ENCODE measurements at regions not wholly inside any gene's neighbourhood (a gene's known extent, or its start where the extent isn't known, plus 50 kb on each side); places are given as distances from the start of the nearest gene placed in this dataset.

DNA sequence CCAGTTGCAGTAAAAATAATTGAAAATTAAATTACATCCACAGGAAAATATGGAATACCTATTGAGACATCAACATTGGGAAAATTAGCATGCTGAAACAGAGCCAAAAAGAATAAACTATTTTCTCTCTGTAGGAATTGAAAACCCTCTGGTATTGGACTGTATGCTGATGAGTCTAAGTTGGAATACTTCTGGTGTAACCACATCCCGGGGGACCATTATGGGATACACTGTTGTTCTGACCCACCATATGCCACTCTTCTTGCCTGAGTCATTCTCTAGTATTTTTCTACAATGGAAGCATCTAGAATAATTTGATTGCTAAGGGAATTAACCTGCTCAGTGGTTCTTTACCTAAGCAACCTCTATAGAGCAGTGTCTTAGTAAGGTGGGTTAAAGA is 640.7 kb upstream of the AGA start:
- intact Hi-C loops (cut with DNase I) = no loop called here
- ATAC-seq (no peak), DNase-seq (no peak)

DNA sequence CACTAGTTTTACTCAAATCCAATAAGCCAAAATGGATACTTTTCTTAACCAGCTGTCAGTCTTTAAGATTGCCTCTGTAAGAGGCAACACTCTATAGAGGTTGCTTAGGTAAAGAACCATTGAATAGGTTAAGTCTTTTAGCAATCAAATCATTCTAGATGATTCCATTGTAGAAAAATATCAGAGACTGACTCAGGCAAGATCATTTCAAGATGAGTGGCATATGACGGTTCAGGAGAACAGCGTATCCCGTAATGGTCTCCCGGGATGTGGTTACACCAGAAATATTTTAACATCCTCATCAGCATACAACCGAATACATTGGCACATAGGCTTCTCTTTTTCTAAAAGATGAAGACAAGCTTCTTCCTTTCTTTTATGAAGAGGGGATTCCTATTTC is 641.7 kb upstream of the AGA start:
- intact Hi-C loops (cut with DNase I) = no loop called here

GRCh38 chr4:178086320-178086719 is 644.1 kb upstream of the AGA start:
- DNase-seq (no peak), ATAC-seq (no peak)
- intact Hi-C loops (cut with DNase I) = no loop called here

More for the DNA sequence above, 641.7 kb upstream of the AGA start:
- no peak for DNase-seq
- ATAC-seq = no peak

DNA sequence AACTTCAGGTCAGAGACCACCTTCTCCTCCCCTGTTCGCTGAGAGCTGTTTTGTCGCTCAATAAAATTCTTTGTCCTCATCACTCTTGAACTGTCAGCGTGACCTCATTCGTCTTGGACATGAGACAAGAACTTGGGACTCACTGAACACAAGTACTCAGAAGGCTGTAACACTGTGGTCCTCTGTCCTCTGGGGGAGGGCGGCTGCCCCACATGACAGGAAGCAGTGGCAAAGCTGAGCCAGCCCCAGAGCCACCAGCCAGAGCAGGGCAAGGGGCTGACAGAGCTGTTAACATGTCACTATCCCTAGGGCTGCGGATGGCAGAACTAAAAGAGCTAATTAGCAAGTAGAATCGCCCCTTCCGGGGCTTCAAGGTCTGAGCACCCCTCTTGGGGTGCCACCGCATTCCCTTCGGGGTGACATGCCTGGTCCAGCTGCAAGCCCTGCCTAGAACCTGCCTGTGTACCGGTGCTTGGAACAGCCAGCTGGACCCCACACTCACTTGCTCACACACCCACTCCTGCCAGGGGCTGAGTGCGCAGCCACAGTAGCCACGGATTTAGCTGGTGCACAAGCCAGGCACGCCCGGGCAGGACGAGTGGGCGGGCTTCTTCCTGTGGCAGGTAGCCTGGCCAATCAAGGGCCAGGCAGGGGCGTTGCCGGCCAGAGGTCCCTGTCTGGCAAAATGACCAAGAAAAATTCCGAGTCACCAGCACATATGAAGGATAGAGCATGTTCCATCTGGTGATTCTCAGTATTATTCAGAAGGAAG is 648.6 kb upstream of the AGA start:
- intact Hi-C loops (cut with DNase I) = no loop called here
- DNase-seq = no peak
- ATAC-seq = no peak

- DNase-seq (no peak), ATAC-seq (no peak)
- intact Hi-C loops (cut with DNase I) = no loop called here
Measured at GRCh38 chr4:178102139-178102538, 659.9 kb upstream of the AGA start.

GRCh38 chr4:178105242-178105641 is 663.0 kb upstream of the AGA start:
- DNase-seq = no peak
- no peak for ATAC-seq
- intact Hi-C loops (cut with DNase I) = no loop called here

- DNase-seq = no peak
- no peak for ATAC-seq
- intact Hi-C loops (cut with DNase I) = no loop called here
Measured at GRCh38 chr4:178136736-178137345, 694.6 kb upstream of the AGA start.

GRCh38 chr4:178137732-178138471 is 695.7 kb upstream of the AGA start:
- intact Hi-C loops (cut with DNase I) = no loop called here
- no peak for ATAC-seq
- no peak for DNase-seq

DNA sequence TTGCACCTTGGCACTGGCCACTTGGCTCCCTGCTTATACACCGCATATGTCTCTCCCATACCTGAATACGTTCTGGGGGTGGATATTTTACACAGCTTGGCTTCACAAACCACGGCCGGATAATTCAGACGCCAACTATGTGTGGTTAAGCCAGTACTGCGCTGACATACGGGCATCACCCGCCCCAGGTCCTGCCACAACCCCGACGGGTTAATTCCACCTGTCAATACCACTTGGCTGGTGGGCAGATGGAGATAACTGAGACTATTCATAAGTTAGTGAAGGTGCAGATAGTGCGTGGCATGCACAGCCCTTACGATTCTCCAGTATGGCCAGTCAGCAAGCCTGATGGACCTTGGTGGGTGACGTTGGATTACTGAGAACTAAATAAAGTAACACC is 696.3 kb upstream of the AGA start:
- DNase-seq (no peak), ATAC-seq (no peak)
- intact Hi-C loops (cut with DNase I) = no loop called here

DNA sequence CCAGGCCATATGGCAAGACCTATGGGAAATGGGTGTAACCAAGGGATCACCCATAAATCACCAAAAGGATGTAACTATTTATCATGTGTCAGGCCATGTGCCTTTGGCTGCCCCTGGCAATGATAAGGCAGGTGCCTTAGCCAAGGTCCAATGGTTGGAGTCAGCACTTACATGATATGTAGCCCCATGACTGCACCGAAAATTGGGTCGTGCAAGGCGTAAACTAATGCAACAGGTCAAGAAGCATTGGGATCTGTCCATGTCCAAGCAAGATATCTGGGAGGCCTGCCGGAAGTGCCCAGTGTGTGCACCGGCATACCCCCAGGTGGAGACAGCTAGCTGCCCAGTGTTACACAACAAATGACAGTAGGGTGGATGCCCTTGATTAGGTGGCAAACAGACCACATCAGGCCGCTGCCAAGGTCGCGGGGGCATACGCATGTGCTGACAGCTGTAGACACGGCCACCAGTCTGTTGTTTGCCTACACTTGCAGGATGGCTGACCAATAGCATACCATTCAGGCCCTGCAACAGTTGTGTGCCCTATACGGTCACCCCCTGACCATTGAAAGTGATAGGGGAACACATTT is 698.2 kb upstream of the AGA start:
- intact Hi-C loops (cut with DNase I) = no loop called here
- ATAC-seq (no peak), DNase-seq (no peak)

DNA sequence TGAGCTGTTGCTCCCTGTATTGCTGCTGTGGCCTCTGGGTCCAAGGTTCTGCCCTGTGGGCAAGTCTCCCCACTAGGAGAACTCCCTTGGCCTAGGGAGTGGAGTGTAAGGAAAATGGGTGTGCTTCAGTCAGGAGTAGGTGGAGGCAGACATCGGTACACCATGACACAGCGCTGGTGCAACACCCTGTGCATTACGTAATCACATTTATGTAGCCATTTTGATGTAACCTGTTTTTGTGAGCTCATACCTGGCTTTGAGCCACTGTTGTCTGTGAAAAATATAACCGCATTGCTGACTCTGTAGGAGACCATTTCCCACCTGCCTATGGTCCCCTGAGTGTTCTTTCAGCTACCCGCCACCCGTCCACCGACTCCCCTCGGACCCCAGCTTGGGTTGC is 700.5 kb upstream of the AGA start:
- ATAC-seq = no peak
- intact Hi-C loops (cut with DNase I) = no loop called here
- DNase-seq = no peak

GRCh38 chr4:178148106-178148505 is 705.9 kb upstream of the AGA start:
- ATAC-seq (no peak), DNase-seq (no peak)
- intact Hi-C loops (cut with DNase I) = no loop called here

DNA sequence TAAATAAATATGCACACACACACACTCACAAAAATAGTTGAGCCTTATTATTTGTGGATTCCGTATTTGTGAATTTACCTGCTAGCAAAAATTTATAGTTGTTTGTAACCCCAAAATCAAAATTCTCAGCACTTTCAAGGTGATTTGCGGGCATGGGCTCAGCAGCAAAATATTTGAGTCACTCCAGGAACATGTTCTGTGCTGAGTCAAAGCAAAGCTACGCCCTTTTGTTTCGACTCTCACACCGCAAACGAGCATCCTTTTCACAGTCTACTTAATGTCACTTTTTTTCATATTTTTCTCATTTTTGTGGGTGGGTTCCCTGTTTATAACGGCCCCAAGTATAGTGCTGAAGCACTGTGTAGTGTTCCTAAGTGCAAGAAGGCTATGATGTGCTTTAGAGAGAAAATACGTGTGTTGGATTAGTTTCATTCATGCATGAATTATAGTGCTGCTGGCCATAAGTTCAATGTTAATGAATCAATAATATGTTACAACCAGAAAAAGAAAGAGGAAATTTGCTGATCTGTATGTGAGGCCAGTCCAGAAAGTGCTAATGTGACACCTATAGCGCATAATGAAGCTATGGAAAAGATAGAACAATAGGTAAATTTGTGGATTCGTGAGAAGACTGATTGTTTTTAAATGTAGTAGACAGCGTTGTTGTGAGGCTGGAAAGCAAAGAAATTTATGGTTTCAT is 723.2 kb upstream of the AGA start:
- DNase-seq = no peak
- intact Hi-C loops (cut with DNase I) = no loop called here
- no peak for ATAC-seq

DNA sequence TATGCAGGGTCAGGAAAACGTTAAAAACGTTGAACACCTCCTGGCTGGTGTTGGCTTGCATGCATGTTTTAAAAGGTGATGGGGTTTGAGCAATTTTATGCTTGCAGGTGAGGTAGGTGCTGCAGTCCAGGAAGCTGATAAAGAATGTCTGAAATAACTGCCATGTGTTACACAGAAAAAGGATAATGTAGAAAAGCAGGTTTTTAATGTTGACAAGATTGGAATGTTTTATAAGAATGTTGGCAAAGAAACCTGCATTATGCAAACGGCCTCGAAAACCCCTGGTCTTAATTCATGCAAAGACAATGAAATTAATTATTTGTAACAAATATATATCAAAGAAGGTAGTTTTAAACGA is 723.7 kb upstream of the AGA start:
- ATAC-seq = no peak
- DNase-seq = no peak
- intact Hi-C loops (cut with DNase I) = no loop called here

DNA sequence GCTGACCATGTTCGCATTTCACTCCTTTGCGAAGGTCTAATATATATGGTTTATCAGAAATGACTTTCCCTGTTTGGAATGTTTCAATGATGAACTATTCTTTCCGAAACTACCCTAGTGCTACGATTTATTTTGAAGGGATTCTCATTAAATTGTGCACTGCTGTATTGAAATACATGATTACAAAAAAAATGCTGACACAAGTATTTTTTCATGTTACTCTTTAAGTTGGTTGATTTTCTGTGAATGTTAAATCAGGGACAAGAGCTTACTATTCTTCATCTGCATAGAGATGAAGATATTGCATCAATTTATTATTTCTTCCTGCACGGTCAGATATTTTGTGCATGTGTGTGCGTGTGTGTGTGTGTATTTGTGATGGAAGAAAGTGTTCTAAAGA is 731.5 kb upstream of the AGA start:
- DNase-seq (no peak), ATAC-seq (no peak)
- intact Hi-C loops (cut with DNase I) = no loop called here

DNA sequence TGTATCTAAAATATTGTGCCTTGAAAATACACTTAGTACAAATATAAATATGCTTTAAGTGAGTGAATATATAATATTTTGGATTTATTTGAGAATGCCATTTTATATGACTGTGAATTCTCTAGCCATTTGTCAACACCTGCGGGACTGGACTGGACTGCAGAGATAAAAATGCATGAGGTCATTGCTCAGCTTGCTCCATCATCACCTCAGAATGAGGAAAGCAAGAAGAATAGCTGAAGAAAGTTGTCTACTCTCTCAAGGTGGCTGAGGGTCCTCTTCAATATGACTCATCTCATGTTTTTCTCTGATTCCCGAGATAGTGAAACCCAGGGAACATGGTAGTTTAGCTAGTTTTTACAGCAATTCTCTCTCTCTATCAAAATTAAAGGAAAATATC is 732.5 kb upstream of the AGA start:
- intact Hi-C loops (cut with DNase I) = no loop called here
- no peak for DNase-seq
- ATAC-seq = no peak

GRCh38 chr4:178185517-178185916 is 743.3 kb upstream of the AGA start:
- ATAC-seq (peak; percentile 93), DNase-seq (peak; percentile 22)
- intact Hi-C loops (cut with DNase I) = no loop called here

GRCh38 chr4:178192611-178193010 is 750.4 kb upstream of the AGA start:
- ATAC-seq = no peak
- intact Hi-C loops (cut with DNase I) = no loop called here

GRCh38 chr4:178196751-178197374 is 754.6 kb upstream of the AGA start:
- intact Hi-C loops (cut with DNase I) = no loop called here
- ATAC-seq (peak in 1 of 2 donors; percentile 62), DNase-seq (no peak)

More at GRCh38 chr4:178192611-178193010, 750.4 kb upstream of the AGA start:
- DNase-seq = no peak
